CD14-positive monocyte (primary cell): ENCODE measurements at regions not wholly inside any gene's neighbourhood (a gene's known extent, or its start where the extent isn't known, plus 50 kb on each side); places are given as distances from the start of the nearest gene placed in this dataset.

ENCODE experiments used
- DNase-seq, 3 donors: peaks; one replicate each; pipeline ENCODE4 v3.0.0-alpha.2; 2011 to 2022
- H2AFZ ChIP-seq: 2 replicates; pipeline ENCODE4 v1.6.0; 2012; ENCODE audit warnings: mild to moderate bottlenecking, low read depth, low read length, inconsistent platforms; ENCODE audit not compliant: insufficient read depth, poor library complexity, severe bottlenecking
- H3K27ac ChIP-seq, 2 donors: 1 replicate in 1 of 2; 2 replicates in 1 of 2; pipeline ENCODE4 v1.5.1; 2012 to 2013; ENCODE audit warnings: low read length in 2 of 2, control low read depth in 1 of 2, inconsistent platforms in 1 of 2, low read depth in 1 of 2, mild to moderate bottlenecking in 1 of 2
- H3K27me3 ChIP-seq, 2 donors: one replicate each; pipeline versions ENCODE4 v1.6.0 to v1.6.1; 2011 to 2013; ENCODE audit warnings: low read length in 2 of 2; ENCODE audit not compliant: control insufficient read depth in 2 of 2, insufficient read depth in 2 of 2
- H3K36me3 ChIP-seq, 2 donors: replicated peaks in 1 of 2; 1 replicate in 1 of 2; 2 replicates in 1 of 2; pipeline versions ENCODE4 v1.5.1 to v1.6.1; 2012 to 2013; ENCODE audit warnings: low read length in 2 of 2, control low read depth in 1 of 2, inconsistent platforms in 1 of 2, mild to moderate bottlenecking in 1 of 2; ENCODE audit not compliant: insufficient read depth in 2 of 2, control insufficient read depth in 1 of 2
- H3K4me1 ChIP-seq, 2 donors: 1 replicate in 1 of 2; 2 replicates in 1 of 2; pipeline versions ENCODE4 v1.5.1 to v1.6.1; 2012 to 2013; ENCODE audit warnings: low read length in 2 of 2, control low read depth in 1 of 2, inconsistent platforms in 1 of 2, mild to moderate bottlenecking in 1 of 2, moderate library complexity in 1 of 2; ENCODE audit not compliant: insufficient read depth in 2 of 2, control insufficient read depth in 1 of 2
- H3K4me2 ChIP-seq: replicated peaks from 2 replicates; pipeline ENCODE3; 2012; ENCODE audit warnings: low read length, moderate library complexity, mild to moderate bottlenecking; ENCODE audit not compliant: poor library complexity, severe bottlenecking; ENCODE audit errors: extremely low read depth
- H3K4me3 ChIP-seq, 3 experiments: fragments of 200-600 bp in 1 of 3; sonication (generic) in 1 of 3; replicated peaks in 1 of 3; 1 replicate in 2 of 3; 2 replicates in 1 of 3; pipeline ENCODE4 v1.5.1; 2011 to 2013; ENCODE audit warnings: low read length in 3 of 3, mild to moderate bottlenecking in 3 of 3, control low read depth in 2 of 3, low read depth in 2 of 3, inconsistent platforms in 1 of 3, moderate library complexity in 1 of 3
- H3K79me2 ChIP-seq: 2 replicates; pipeline ENCODE4 v1.6.0; 2012; ENCODE audit warnings: mild to moderate bottlenecking, control low read depth, inconsistent platforms, low read length, moderate library complexity; ENCODE audit not compliant: insufficient read depth
- H3K9ac ChIP-seq: 2 replicates; pipeline ENCODE4 v1.6.0; 2017; ENCODE audit warnings: low read length, mild to moderate bottlenecking; ENCODE audit not compliant: insufficient read depth, poor library complexity, severe bottlenecking
- H3K9me3 ChIP-seq, 2 donors: replicated peaks in 1 of 2; 1 replicate in 1 of 2; 2 replicates in 1 of 2; pipeline versions ENCODE4 v1.5.1 to v1.6.1; 2012 to 2013; ENCODE audit warnings: low read length in 2 of 2, control low read depth in 1 of 2; ENCODE audit not compliant: control insufficient read depth in 1 of 2, insufficient read depth in 1 of 2
- H4K20me1 ChIP-seq: 2 replicates; pipeline ENCODE4 v1.6.0; 2012; ENCODE audit warnings: mild to moderate bottlenecking, low read length, control low read depth, moderate library complexity; ENCODE audit not compliant: insufficient read depth
- H3K27ac Mint-ChIP-seq, 7 donors: one replicate each; pipeline ENCODE4 v1.8.0; 2020; ENCODE audit warnings: mild to moderate bottlenecking in 7 of 7, mixed read lengths in 7 of 7, moderate library complexity in 6 of 7, inconsistent platforms in 2 of 7
- H3K27me3 Mint-ChIP-seq, 3 donors: one replicate each; pipeline ENCODE4 v1.8.0; 2021 to 2022; ENCODE audit warnings: low read depth in 3 of 3, mild to moderate bottlenecking in 3 of 3, mixed read lengths in 3 of 3, moderate library complexity in 3 of 3, inconsistent platforms in 1 of 3
- H3K36me3 Mint-ChIP-seq, 2 donors: one replicate each; pipeline ENCODE4 v1.8.0; 2020; ENCODE audit warnings: mixed read lengths in 2 of 2, inconsistent platforms in 1 of 2, mild to moderate bottlenecking in 1 of 2
- H3K4me1 Mint-ChIP-seq: one replicate; pipeline ENCODE4 v1.8.0; 2020; ENCODE audit warnings: mild to moderate bottlenecking, mixed read lengths
- H3K4me3 Mint-ChIP-seq, 2 donors: one replicate each; pipeline ENCODE4 v1.8.0; 2020; ENCODE audit warnings: mild to moderate bottlenecking in 2 of 2, mixed read lengths in 2 of 2, moderate library complexity in 1 of 2
- H3K9me3 Mint-ChIP-seq, 7 donors: one replicate each; pipeline ENCODE4 v1.8.0; 2020 to 2022; ENCODE audit warnings: mixed read lengths in 7 of 7, mild to moderate bottlenecking in 6 of 7, moderate library complexity in 6 of 7, inconsistent platforms in 2 of 7
- CTCF ChIP-seq: fragments of 200-600 bp; IDR thresholded peaks from one replicate; pipeline ENCODE4 v1.8.0; 2022; ENCODE audit warnings: antibody characterized with exemption, mild to moderate bottlenecking
- WGBS: methylation state at CpG from one replicate; pipeline ENCODE4 v1.1.5; 2013; ENCODE audit warnings: missing lambda C conversion rate; ENCODE audit not compliant: insufficient coverage; 5-methylcytosine and 5-hydroxymethylcytosine counted together
- intact Hi-C, 2 donors: fragments of 100-400 bp; cut with micrococcal nuclease; formaldehyde crosslinking; loops; one replicate each; pipeline versions ENCODE4 v1.15.0 to v1.15.1; 2023

GRCh38 chr2:71940695-71941094, 207.0 kb downstream of the CYP26B1 start:
- DNase-seq, result peak in 1 of 3 donors; percentile 0
- no peak overlapping the region for H3K9ac ChIP-seq
- no peaks in the 10 kb centered on the region for H4K20me1 ChIP-seq
- TF ChIP-seq CTCF, result no peak
- no peak overlapping the region for H3K4me3 ChIP-seq
- no peaks in the 10 kb centered on the region for H3K27me3 ChIP-seq
- Mint-ChIP-seq H3K36me3 (no peaks in the 10 kb centered on the region), H3K27ac (no peak overlapping the region), H3K27me3 (peaks cover 4 to 6% (median 5%) of the 10 kb centered on the region in 3 donors), H3K4me3 (no peak overlapping the region), H3K4me1 (no peaks in the 10 kb centered on the region), H3K9me3 (peaks cover 0 to 6% (median 2%) of the 10 kb centered on the region in 7 donors)
- no peaks in the 10 kb centered on the region for H3K4me1 ChIP-seq
- no peak overlapping the region for H2AFZ ChIP-seq
- no peaks in the 10 kb centered on the region for H3K9me3 ChIP-seq
- WGBS, result 81% methylated on average over 2 of the region's 5 CpGs
- no peak overlapping the region for H3K27ac ChIP-seq
- intact Hi-C loops, result no loop called here
- no peaks in the 10 kb centered on the region for H3K36me3 ChIP-seq
- no peaks in the 10 kb centered on the region for H3K79me2 ChIP-seq
- no peak overlapping the region for H3K4me2 ChIP-seq

GRCh38 chr2:71939588-71940535, 207.8 kb downstream of the CYP26B1 start:
- Mint-ChIP-seq H3K27ac (no peak overlapping the region), H3K4me1 (peaks cover 7% of the 10 kb centered on the region), H3K27me3 (peaks cover 4 to 6% (median 5%) of the 10 kb centered on the region in 3 donors), H3K4me3 (no peak overlapping the region), H3K36me3 (no peaks in the 10 kb centered on the region), H3K9me3 (peaks cover 0 to 6% (median 2%) of the 10 kb centered on the region in 7 donors)
- Histone ChIP-seq H3K9ac (no peak overlapping the region), H3K36me3 (no peaks in the 10 kb centered on the region), H3K4me2 (no peak overlapping the region), H2AFZ (no peak overlapping the region), H3K79me2 (no peaks in the 10 kb centered on the region), H3K4me3 (no peak overlapping the region), H3K9me3 (no peaks in the 10 kb centered on the region), H3K27me3 (no peaks in the 10 kb centered on the region), H3K4me1 (peaks cover 3% of the 10 kb centered on the region in 2 donors), H3K27ac (no peak overlapping the region), H4K20me1 (no peaks in the 10 kb centered on the region)
- 84% methylated on average over 6 of the region's 13 CpGs for WGBS
- TF ChIP-seq CTCF, result no peak
- intact Hi-C loops, result no loop called here
- peak in 1 of 3 donors; percentile 0 for DNase-seq
